ENCODE measurements at regions not wholly inside any gene's neighbourhood (a gene's known extent, or its start where the extent isn't known, plus 50 kb on each side); places are given as distances from the start of the nearest gene placed in this dataset.
"Not testable (repeated sequence)": the region's sequence is repeated elsewhere in the genome, so short reads cannot be mapped to it uniquely, and the experiment has no call there.

- ATAC-seq (ENCODE audit: low FRiP score): no peak
- TF ChIP-seq, protein P1, sequence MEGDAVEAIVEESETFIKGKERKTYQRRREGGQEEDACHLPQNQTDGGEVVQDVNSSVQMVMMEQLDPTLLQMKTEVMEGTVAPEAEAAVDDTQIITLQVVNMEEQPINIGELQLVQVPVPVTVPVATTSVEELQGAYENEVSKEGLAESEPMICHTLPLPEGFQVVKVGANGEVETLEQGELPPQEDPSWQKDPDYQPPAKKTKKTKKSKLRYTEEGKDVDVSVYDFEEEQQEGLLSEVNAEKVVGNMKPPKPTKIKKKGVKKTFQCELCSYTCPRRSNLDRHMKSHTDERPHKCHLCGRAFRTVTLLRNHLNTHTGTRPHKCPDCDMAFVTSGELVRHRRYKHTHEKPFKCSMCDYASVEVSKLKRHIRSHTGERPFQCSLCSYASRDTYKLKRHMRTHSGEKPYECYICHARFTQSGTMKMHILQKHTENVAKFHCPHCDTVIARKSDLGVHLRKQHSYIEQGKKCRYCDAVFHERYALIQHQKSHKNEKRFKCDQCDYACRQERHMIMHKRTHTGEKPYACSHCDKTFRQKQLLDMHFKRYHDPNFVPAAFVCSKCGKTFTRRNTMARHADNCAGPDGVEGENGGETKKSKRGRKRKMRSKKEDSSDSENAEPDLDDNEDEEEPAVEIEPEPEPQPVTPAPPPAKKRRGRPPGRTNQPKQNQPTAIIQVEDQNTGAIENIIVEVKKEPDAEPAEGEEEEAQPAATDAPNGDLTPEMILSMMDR (IDR thresholded peaks at IDR 0.05): no peak
These were observed 831.7 kb upstream of the SPRY2 start for GRCh38 chr13:81172603-81173002.

GRCh38 chr13:81171065-81171647 lies 830.2 kb upstream of the SPRY2 start:
- TF ChIP-seq, protein P1 (IDR thresholded peaks at IDR 0.05): no peak
- no peak for ATAC-seq (ENCODE audit: low FRiP score)

More at GRCh38 chr13:81172603-81173002, 831.7 kb upstream of the SPRY2 start:
- DNase-seq (ENCODE audit: low spot score): no peak

GRCh38 chr13:81163823-81164222 lies 822.9 kb upstream of the SPRY2 start:
- not testable (repeated sequence) for ATAC-seq (ENCODE audit: low FRiP score); DNase-seq (ENCODE audit: low spot score)

More at GRCh38 chr13:81171065-81171647, 830.2 kb upstream of the SPRY2 start:
- no peak for DNase-seq (ENCODE audit: low spot score)

DNA sequence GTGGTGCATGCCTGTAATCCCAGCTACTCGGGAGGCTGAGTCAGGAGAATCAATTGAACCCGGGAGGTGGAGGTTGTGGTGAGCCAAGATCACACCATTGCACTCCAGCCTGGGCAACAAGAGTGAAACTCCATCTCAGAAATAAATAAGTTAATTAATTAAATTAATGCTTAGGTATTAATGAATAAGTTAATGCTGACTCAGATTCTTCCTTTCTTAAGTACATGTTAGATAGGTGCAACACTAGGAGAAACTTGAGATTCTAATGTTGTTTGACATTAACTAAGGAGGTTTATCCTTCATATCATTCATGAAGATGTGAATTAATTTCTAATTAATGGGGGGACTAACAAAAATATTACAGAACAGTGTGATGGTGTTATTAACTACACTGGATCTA lies 812.6 kb upstream of the SPRY2 start:
- TF ChIP-seq, protein P1 (IDR thresholded peaks at IDR 0.05): no peak
- DNase-seq (ENCODE audit: low spot score): no peak
- ATAC-seq (ENCODE audit: low FRiP score): no peak

GRCh38 chr13:81148822-81149221 lies 807.9 kb upstream of the SPRY2 start:
- TF ChIP-seq, protein P1 (IDR thresholded peaks at IDR 0.05): no peak
- ATAC-seq (ENCODE audit: low FRiP score): no peak

DNA sequence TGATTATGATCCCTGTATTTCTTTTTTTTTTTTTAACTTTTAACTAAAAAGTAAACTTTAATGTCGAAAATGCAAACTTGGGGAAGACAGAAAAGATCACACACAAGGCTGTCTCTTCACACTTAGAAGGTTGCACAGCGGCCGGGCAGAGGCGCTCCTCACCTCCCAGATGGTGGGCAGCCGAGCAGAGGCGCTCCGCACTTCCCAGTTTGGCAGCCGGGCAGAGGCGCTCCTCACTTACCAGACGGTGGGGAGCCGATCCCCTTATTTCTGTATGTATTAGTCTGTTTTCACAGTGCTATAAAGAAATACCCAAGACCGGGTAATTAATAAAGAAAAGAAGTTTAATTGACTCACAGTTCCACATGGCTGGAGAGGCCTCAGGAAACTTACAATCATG lies 805.6 kb upstream of the SPRY2 start:
- not testable (repeated sequence) for ATAC-seq (ENCODE audit: low FRiP score); DNase-seq (ENCODE audit: low spot score)

More at GRCh38 chr13:81148822-81149221, 807.9 kb upstream of the SPRY2 start:
- no peak for DNase-seq (ENCODE audit: low spot score)

GRCh38 chr13:81142306-81142999 lies 801.5 kb upstream of the SPRY2 start:
- TF ChIP-seq, protein P1 (IDR thresholded peaks at IDR 0.05): no peak
- no peak for ATAC-seq (ENCODE audit: low FRiP score)
- no peak for DNase-seq (ENCODE audit: low spot score)

- TF ChIP-seq, protein P1 (IDR thresholded peaks at IDR 0.05): no peak
- ATAC-seq (ENCODE audit: low FRiP score) (no peak), DNase-seq (ENCODE audit: low spot score) (no peak)
These were observed 799.7 kb upstream of the SPRY2 start for GRCh38 chr13:81140675-81141074.

Data from omental fat pad (tissue), 3 donors.